ENCODE measurements at regions not wholly inside any gene's neighbourhood (a gene's known extent, or its start where the extent isn't known, plus 50 kb on each side); places are given as distances from the start of the nearest gene placed in this dataset.

GRCh38 chr3:44128057-44128775, 113.5 kb upstream of the TOPAZ1 start:
- H2AFZ ChIP-seq, result no peak overlapping the region
- H3K4me3 ChIP-seq, result no peak overlapping the region
- H3K79me2 ChIP-seq (ENCODE audit: insufficient read depth), result no peaks in the 10 kb centered on the region
- 45 to 46% methylated on average over 7 of the region's 7 CpGs for WGBS, 2 experiments (ENCODE audit: low coverage in 1 of 2, low lambda C conversion rate in 2 of 2, missing lambda C conversion rate in 2 of 2)
- H4K20me1 ChIP-seq (ENCODE audit: insufficient read depth), result no peaks in the 10 kb centered on the region
- H3K27me3 ChIP-seq (replicated peaks; ENCODE audit: insufficient read depth), result no peaks in the 10 kb centered on the region; the same call in 1 of the 2 replicates
- H3K4me1 ChIP-seq (ENCODE audit: insufficient read depth), result no peaks in the 10 kb centered on the region
- DNase-seq, result peak; percentile 14
- no peak for TF ChIP-seq EZH2 (IDR thresholded peaks at IDR 0.05; ENCODE audit: insufficient read depth, poor library complexity, severe bottlenecking)
- no peak for TF ChIP-seq EZH2phosphoT487 (IDR thresholded peaks at IDR 0.05; ENCODE audit: insufficient read depth, low read depth)
- H3K36me3 ChIP-seq (ENCODE audit: low read depth), result no peaks in the 10 kb centered on the region
- H3F3A ChIP-seq (ENCODE audit: insufficient read depth), result no peaks in the 10 kb centered on the region
- no peak overlapping the region for H3K27ac ChIP-seq
- no peak overlapping the region for H3K4me2 ChIP-seq (ENCODE audit: unreplicated experiment)
- no peaks in the 10 kb centered on the region for H3K9me2 ChIP-seq (ENCODE audit: insufficient read depth)
- no peak overlapping the region for H3K9ac ChIP-seq
- in situ Hi-C loops (cut with MboI), result no loop called here
- no peaks in the 10 kb centered on the region for H3K9me3 ChIP-seq (ENCODE audit: low read depth)

GRCh38 chr3:44130249-44130648, 111.4 kb upstream of the TOPAZ1 start:
- Histone ChIP-seq H3K27me3 (replicated peaks; ENCODE audit: insufficient read depth) (no peaks in the 10 kb centered on the region; the same call in 1 of the 2 replicates), H3F3A (ENCODE audit: insufficient read depth) (no peaks in the 10 kb centered on the region), H3K9me3 (ENCODE audit: low read depth) (no peaks in the 10 kb centered on the region), H3K4me2 (ENCODE audit: unreplicated experiment) (no peak overlapping the region), H2AFZ (no peak overlapping the region), H4K20me1 (ENCODE audit: insufficient read depth) (no peaks in the 10 kb centered on the region), H3K79me2 (ENCODE audit: insufficient read depth) (no peaks in the 10 kb centered on the region), H3K4me3 (no peak overlapping the region), H3K36me3 (ENCODE audit: low read depth) (no peaks in the 10 kb centered on the region), H3K9ac (no peak overlapping the region), H3K9me2 (ENCODE audit: insufficient read depth) (no peaks in the 10 kb centered on the region), H3K27ac (no peak overlapping the region), H3K4me1 (ENCODE audit: insufficient read depth) (no peaks in the 10 kb centered on the region)
- TF ChIP-seq EZH2phosphoT487 (IDR thresholded peaks at IDR 0.05; ENCODE audit: insufficient read depth, low read depth) (no peak), EZH2 (IDR thresholded peaks at IDR 0.05; ENCODE audit: insufficient read depth, poor library complexity, severe bottlenecking) (no peak)
- WGBS, 2 experiments (ENCODE audit: low coverage in 1 of 2, low lambda C conversion rate in 2 of 2, missing lambda C conversion rate in 2 of 2), result 62 to 74% methylated on average over 4 of the region's 4 CpGs
- in situ Hi-C loops (cut with MboI), result no loop called here
- DNase-seq, result no peak

- H4K20me1 ChIP-seq (ENCODE audit: insufficient read depth), result no peaks in the 10 kb centered on the region
- no peaks in the 10 kb centered on the region for H3F3A ChIP-seq (ENCODE audit: insufficient read depth)
- in situ Hi-C loops (cut with MboI), result no loop called here
- no peaks in the 10 kb centered on the region; the same call in 1 of the 2 replicates for H3K27me3 ChIP-seq (replicated peaks; ENCODE audit: insufficient read depth)
- H3K36me3 ChIP-seq (ENCODE audit: low read depth), result no peaks in the 10 kb centered on the region
- no peak overlapping the region for H2AFZ ChIP-seq
- no peak overlapping the region for H3K9ac ChIP-seq
- H3K4me3 ChIP-seq, result no peak overlapping the region
- H3K9me3 ChIP-seq (ENCODE audit: low read depth), result no peaks in the 10 kb centered on the region
- H3K4me1 ChIP-seq (ENCODE audit: insufficient read depth), result no peaks in the 10 kb centered on the region
- 49 to 53% methylated on average over 4 of the region's 4 CpGs for WGBS, 2 experiments (ENCODE audit: low coverage in 1 of 2, low lambda C conversion rate in 2 of 2, missing lambda C conversion rate in 2 of 2)
- no peaks in the 10 kb centered on the region for H3K79me2 ChIP-seq (ENCODE audit: insufficient read depth)
- H3K4me2 ChIP-seq (ENCODE audit: unreplicated experiment), result no peak overlapping the region
- TF ChIP-seq EZH2phosphoT487 (IDR thresholded peaks at IDR 0.05; ENCODE audit: insufficient read depth, low read depth), result no peak
- TF ChIP-seq EZH2 (IDR thresholded peaks at IDR 0.05; ENCODE audit: insufficient read depth, poor library complexity, severe bottlenecking), result no peak
- peak; percentile 30 for DNase-seq
- no peak overlapping the region for H3K27ac ChIP-seq
- H3K9me2 ChIP-seq (ENCODE audit: insufficient read depth), result no peaks in the 10 kb centered on the region
Measured at GRCh38 chr3:44132061-44132460, 109.6 kb upstream of the TOPAZ1 start.

- WGBS, 2 experiments (ENCODE audit: low coverage in 1 of 2, low lambda C conversion rate in 2 of 2, missing lambda C conversion rate in 2 of 2), result 42 to 50% methylated on average over 7 of the region's 7 CpGs
- in situ Hi-C loops (cut with MboI), result no loop called here
Measured at GRCh38 chr3:44132593-44132992, 109.1 kb upstream of the TOPAZ1 start.

More at GRCh38 chr3:44132593-44132992, 109.1 kb upstream of the TOPAZ1 start:
- Histone ChIP-seq H3K27me3 (replicated peaks; ENCODE audit: insufficient read depth) (no peaks in the 10 kb centered on the region; the same call in 1 of the 2 replicates), H3K4me3 (no peak overlapping the region), H3K9me3 (ENCODE audit: low read depth) (no peaks in the 10 kb centered on the region), H3F3A (ENCODE audit: insufficient read depth) (no peaks in the 10 kb centered on the region), H3K4me1 (ENCODE audit: insufficient read depth) (no peaks in the 10 kb centered on the region), H3K79me2 (ENCODE audit: insufficient read depth) (no peaks in the 10 kb centered on the region), H2AFZ (no peak overlapping the region), H3K4me2 (ENCODE audit: unreplicated experiment) (no peak overlapping the region), H4K20me1 (ENCODE audit: insufficient read depth) (no peaks in the 10 kb centered on the region), H3K27ac (no peak overlapping the region), H3K9ac (no peak overlapping the region), H3K36me3 (ENCODE audit: low read depth) (no peaks in the 10 kb centered on the region), H3K9me2 (ENCODE audit: insufficient read depth) (no peaks in the 10 kb centered on the region)
- no peak for DNase-seq
- no peak for TF ChIP-seq EZH2 (IDR thresholded peaks at IDR 0.05; ENCODE audit: insufficient read depth, poor library complexity, severe bottlenecking)
- TF ChIP-seq EZH2phosphoT487 (IDR thresholded peaks at IDR 0.05; ENCODE audit: insufficient read depth, low read depth), result no peak

All from GM23248 (cell line).